ENCODE measurements at regions not wholly inside any gene's neighbourhood (a gene's known extent, or its start where the extent isn't known, plus 50 kb on each side); places are given as distances from the start of the nearest gene placed in this dataset.

- DNase-seq (ENCODE audit: low read depth) = no peak
Measured at GRCh38 chr1:2971101-2971501, 50.2 kb upstream of the ACTRT2 start.
